HG02642 (cell line): ENCODE measurements at regions not wholly inside any gene's neighbourhood (a gene's known extent, or its start where the extent isn't known, plus 50 kb on each side); places are given as distances from the start of the nearest gene placed in this dataset.
"Not testable (repeated sequence)": the region's sequence is repeated elsewhere in the genome, so short reads cannot be mapped to it uniquely, and the experiment has no call there.

ENCODE experiments used
- ATAC-seq: cut with Tn5 transposase; IDR thresholded peaks from one replicate; pipeline ENCODE4 v1.9.1; 2021; ENCODE audit warnings: mild to moderate bottlenecking; ENCODE audit not compliant: unreplicated experiment, poor library complexity

DNA sequence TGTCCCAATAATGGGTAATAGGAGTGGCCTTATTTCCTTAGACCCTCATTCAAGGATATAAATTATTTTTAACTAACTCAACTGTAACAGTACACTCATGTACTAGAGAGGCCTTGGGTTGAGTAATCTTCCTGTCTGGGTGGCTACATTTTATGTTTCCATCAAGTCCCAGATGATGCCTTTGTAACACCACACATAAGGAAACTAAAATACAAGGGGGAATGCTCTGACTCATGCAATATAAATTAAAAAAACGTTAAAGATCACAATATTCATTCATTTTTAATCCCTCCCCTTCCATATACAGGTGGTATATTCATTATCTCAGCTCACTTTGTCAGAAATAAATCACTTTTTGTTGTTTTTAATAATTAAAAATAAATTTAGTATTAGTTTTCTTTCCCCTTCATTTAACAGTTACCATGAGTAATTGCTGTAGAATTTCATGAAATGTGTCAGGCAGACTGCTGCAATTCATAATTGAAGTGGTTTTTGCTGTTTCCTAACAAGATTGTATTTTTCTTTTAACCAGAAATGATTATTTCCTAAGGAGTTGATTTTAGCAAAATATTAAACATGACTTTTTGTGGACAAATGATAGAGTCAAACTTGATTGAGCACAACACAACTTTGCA is 1403.6 kb downstream of the SUCLG1 start:
- no peak for ATAC-seq

- ATAC-seq = no peak
These were observed 1404.3 kb downstream of the SUCLG1 start for GRCh38 chr2:83054751-83055150.

- no peak for ATAC-seq
These were observed 1407.4 kb downstream of the SUCLG1 start for GRCh38 chr2:83051538-83052170.

- ATAC-seq = no peak
These were observed 1417.0 kb downstream of the SUCLG1 start for GRCh38 chr2:83042053-83042452.

GRCh38 chr2:83022631-83023210 is 1436.4 kb downstream of the SUCLG1 start:
- ATAC-seq = no peak

DNA sequence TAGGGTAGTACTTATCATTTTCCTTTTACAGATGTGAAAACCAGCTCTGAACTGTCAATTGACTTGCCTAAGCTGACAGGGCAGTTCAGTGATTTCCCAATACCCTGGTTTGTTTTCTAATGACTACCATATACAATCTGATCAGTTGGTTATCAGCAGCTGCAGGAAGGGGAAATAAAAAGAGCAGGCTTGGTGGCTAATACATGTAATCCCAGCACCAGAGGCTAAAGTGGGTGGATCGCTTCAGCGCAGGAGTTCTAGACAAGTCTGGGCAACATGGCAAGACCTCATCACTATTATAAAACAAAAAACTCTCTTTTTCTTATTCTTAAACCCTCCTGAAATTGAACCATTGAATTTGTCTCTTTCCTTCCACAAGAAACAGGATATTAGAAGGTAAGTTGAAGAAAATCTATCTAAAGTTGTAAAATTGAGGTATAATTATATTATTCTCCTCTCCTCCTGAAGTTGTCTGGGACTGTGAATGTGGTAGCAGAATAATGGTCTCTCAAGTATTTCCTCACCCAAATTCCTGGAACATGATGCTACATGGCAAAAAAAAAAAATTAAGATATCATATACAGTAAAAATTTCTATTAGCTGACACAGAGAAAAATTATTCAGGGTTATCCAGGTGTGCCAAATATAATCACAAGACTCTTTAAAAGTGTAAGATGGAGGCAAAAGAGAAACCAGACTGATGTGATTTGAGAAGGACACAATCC is 1441.6 kb downstream of the SUCLG1 start:
- no peak for ATAC-seq

DNA sequence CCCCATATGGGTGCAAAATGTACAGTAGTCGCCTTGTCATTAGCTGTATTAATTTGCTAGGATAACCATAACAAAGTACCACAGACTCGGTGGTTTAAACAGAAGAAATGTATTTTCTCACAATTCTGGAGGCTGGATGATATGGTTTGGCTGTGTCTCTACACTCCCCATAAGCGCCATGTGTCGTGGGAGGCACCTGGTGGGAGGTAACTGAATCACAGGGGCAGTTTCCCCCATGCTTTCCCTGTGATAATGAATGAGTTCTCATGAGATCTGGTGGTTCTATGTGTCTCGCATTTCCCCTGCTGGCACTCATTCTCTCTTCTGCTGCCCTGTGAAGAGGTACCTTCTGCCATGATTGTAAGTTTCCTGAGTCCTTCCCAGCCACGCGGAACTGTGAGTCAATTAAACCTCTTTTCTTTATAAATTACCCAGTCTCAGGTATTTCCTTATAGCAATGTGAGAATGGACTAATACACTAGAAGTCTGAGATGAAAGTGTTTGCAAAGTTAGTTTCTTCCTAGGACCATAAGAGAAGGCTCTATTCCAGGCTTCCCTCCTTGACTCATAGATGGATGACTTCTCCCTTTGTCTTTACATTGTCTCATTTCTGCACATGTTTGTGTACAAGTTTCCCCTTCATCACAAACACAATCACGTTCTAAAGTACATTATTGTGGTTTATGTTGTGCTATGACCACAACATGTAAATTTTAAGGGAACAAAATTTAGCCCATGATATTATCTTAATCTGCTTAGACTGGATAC is 1442.6 kb downstream of the SUCLG1 start:
- no peak for ATAC-seq

GRCh38 chr2:83015900-83016299 is 1443.2 kb downstream of the SUCLG1 start:
- ATAC-seq = no peak

DNA sequence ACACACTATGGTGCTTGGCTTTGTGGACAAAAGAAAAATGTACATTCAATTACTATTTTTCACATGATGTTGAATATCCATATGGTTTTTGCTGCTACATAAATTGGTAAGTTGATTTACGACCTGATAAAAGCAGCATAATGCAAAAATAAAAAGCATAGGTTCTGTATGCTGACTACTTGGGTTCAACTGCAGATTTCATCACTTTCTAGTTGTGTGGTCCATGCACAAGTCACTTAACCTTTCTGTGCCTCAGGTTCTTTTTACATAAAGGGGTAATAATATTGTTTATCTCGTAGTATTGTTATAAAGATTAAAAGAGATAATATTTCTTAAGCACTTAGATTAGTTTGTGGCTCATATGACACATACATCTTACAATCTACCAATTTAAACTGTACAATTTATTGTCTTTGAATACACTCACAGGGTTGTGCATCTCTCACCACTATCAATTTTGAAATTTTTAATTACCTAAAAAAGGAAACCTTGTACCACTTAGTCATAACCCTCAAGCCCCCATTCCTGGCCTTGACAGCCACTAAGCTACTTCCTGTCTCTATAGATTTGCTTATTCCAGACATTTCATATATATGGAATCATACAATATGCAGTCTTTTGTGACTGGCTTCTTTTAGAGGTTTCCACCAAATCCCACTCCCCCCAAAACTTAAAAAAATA is 1443.9 kb downstream of the SUCLG1 start:
- no peak for ATAC-seq

- no peak for ATAC-seq
These were observed 1444.6 kb downstream of the SUCLG1 start for GRCh38 chr2:83014462-83014861.

GRCh38 chr2:83006961-83007360 is 1452.1 kb downstream of the SUCLG1 start:
- no peak for ATAC-seq

DNA sequence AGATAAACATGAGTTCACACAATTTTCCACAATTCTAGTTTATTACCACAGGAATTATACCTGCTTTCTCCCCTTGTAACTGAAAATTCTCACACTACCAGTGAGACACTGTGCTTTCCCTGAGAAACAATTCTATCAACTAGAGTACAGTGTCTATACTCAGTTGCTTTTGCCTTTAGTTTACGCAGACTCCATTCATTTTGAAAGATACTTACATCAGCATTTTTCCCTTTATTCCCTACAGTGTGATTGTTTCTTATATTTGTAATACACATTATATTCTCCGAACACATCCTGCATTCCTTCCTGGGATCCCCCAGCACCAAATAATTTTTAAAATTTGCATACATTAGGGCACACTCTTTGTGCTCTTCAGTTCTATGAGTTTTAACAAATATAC is 1455.5 kb downstream of the SUCLG1 start:
- no peak for ATAC-seq

DNA sequence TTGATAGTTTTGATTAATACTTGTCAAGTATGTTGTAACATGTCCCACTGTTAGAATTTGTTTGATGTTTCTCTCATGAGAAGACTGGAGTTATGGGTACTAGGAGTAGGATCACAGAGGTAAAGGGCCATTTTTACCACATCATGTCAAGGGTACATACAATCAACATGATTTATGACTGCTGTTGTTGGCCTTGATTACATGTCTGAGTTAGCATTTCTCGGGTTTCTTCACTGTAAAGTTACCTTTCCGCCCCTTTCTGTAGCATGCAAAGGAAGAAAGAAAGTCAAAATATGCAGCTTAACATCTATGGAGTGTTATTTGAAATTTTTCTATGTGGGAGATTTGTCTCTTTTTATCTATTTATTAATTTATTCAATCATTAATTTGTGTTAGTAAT is 1456.4 kb downstream of the SUCLG1 start:
- no peak for ATAC-seq

DNA sequence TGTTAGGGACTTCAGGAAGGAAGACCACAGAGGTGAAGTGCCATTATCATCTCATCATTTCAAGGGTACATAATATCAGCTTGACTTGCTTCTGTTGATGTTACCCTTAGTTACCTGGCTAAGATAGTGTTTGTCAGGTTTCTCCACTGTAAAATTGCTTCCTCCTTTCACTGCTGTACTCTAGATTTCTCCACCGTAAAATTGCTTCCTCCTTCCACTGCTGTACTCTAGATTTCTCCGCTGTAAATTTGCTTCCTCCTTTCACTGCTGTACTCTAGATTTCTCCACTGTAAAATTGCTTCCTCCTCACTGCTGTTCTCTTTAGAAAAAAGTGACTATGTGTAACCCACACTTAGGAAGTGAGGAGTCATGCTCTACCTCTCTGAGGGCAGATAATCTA is 1460.3 kb downstream of the SUCLG1 start:
- ATAC-seq = no peak

DNA sequence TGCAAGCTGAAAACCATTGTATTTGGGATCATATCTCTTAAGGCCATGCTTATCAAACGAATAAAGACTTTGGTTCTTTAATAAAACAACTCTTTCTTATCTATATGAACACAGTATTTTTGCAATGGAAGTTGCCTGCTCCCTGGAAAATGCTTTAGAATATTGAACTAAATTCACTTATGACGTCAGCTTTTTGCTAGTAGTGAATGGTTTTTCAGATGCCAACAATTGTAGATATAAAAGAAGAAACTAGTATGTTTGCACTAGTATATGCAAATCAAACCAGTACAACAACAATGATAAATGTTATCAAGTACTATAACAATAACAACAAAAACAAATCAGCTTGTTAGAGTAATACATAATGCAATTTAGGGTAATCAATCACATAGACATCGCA is 1462.9 kb downstream of the SUCLG1 start:
- no peak for ATAC-seq

GRCh38 chr2:82994151-82994550 is 1464.9 kb downstream of the SUCLG1 start:
- no peak for ATAC-seq

GRCh38 chr2:82993609-82994008 is 1465.5 kb downstream of the SUCLG1 start:
- ATAC-seq = no peak

- no peak for ATAC-seq
These were observed 1466.1 kb downstream of the SUCLG1 start for GRCh38 chr2:82992968-82993367.

GRCh38 chr2:82987706-82988105 is 1471.4 kb downstream of the SUCLG1 start:
- ATAC-seq = not testable (repeated sequence)

DNA sequence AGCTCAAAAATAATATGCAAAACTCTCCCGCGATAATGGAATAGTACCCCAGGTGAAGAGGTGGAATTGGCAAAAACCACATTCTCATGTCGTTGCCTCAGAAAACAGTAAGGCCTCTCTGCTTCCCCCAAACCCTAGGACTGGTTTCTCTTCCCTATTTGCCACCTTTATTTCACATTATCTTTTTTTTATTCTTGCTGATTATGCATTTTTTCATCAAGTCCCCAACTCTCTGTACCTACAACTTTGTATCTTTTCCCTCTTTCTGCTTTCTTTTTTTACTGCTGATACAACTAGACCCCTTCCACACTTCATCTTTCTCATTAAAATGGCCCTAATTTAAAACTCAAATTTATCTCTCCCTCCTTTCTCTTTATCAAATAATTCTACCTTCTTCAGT is 1472.2 kb downstream of the SUCLG1 start:
- no peak for ATAC-seq
